Activated CD4-positive, alpha-beta T cell treated with anti-CD3 and anti-CD28 coated beads, Interleukin-2, amount 10 ng/mL, durations not matched to agents 7 days and 5 days (primary cell): ENCODE measurements at regions not wholly inside any gene's neighbourhood (a gene's known extent, or its start where the extent isn't known, plus 50 kb on each side); places are given as distances from the start of the nearest gene placed in this dataset.

Source experiments
- CTCF ChIA-PET: fragments of 350-600 bp; sonication (Branson Sonifier 250); formaldehyde crosslinking; loops from one replicate; lab custom pipeline; 2021; ENCODE audit warnings: antibody characterized with exemption; lab: Charles Lee
- POLR2A ChIA-PET: fragments of 350-600 bp; sonication (Branson Sonifier 250); formaldehyde crosslinking; loops from one replicate; lab custom pipeline; 2021; ENCODE audit warnings: antibody characterized with exemption; lab: Charles Lee
- DNase-seq: peaks from one replicate; pipeline ENCODE4 v3.0.0-alpha.2; 2020
- H3K27ac Mint-ChIP-seq: one replicate; pipeline ENCODE4 v1.8.0; 2021; ENCODE audit warnings: mild to moderate bottlenecking, moderate library complexity, mixed read lengths
- H3K27me3 Mint-ChIP-seq: one replicate; pipeline ENCODE4 v1.8.0; 2021; ENCODE audit warnings: mixed read lengths
- H3K36me3 Mint-ChIP-seq: one replicate; pipeline ENCODE4 v1.8.0; 2021; ENCODE audit warnings: low read depth, mixed read lengths
- H3K4me1 Mint-ChIP-seq: one replicate; pipeline ENCODE4 v1.8.0; 2021; ENCODE audit warnings: mixed read lengths
- H3K4me3 Mint-ChIP-seq: one replicate; pipeline ENCODE4 v1.8.0; 2021; ENCODE audit warnings: mild to moderate bottlenecking, moderate library complexity, mixed read lengths
- H3K9me3 Mint-ChIP-seq: one replicate; pipeline ENCODE4 v1.8.0; 2021; ENCODE audit warnings: mixed read lengths

DNA sequence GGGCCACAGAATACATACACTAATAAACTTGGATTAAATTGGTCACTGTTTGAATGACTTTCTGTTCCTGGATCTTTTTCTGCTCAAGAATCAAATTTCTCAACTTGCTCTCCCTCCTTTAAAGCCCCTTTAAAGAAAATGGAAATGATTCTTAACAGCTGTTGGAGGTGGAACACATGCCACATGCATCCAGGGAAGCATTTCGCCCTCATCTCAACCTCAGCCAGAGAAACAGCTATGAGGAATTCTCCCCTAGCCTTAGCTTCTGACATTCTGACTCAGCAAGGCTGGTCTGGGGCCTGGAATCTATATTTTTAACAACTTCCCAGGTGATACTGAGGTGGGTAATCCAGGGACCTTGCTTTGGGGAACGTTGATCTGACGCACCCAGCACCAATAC lies 263.4 kb upstream of the ECI2 start:
- H3K36me3 Mint-ChIP-seq: no peaks in the 10 kb centered on the region
- DNase-seq: no peak
- H3K27me3 Mint-ChIP-seq: peaks cover 10% of the 10 kb centered on the region
- CTCF ChIA-PET: no interaction called here
- H3K4me3 Mint-ChIP-seq: no peak overlapping the region
- no peak overlapping the region for H3K27ac Mint-ChIP-seq
- no peaks in the 10 kb centered on the region for H3K9me3 Mint-ChIP-seq
- POLR2A ChIA-PET: no interaction called here
- H3K4me1 Mint-ChIP-seq: no peaks in the 10 kb centered on the region

DNA sequence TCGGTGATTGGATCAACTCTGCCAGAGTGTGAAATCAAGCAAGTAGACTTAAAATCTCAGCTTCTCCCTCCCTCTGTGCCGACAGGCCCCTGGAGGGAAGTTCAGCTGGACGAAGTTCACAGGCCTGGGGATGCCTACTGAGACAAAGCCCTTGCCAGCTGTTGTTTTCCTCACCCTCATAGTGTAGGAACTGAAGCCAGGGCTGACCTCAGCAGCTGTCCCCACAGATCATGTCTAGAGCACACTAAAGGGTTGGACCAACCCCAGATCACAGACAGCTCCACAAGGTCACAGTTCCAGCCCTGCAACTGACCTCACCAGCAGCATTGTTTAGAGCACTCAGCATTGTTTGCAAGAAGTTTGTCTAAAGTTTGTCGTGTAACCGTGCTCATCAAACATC lies 261.9 kb upstream of the ECI2 start:
- POLR2A ChIA-PET: no interaction called here
- no peak overlapping the region for H3K4me3 Mint-ChIP-seq
- H3K36me3 Mint-ChIP-seq: no peaks in the 10 kb centered on the region
- no peak for DNase-seq
- no peaks in the 10 kb centered on the region for H3K4me1 Mint-ChIP-seq
- CTCF ChIA-PET: no interaction called here
- no peaks in the 10 kb centered on the region for H3K9me3 Mint-ChIP-seq
- no peak overlapping the region for H3K27ac Mint-ChIP-seq
- H3K27me3 Mint-ChIP-seq: peaks cover 8% of the 10 kb centered on the region

DNA sequence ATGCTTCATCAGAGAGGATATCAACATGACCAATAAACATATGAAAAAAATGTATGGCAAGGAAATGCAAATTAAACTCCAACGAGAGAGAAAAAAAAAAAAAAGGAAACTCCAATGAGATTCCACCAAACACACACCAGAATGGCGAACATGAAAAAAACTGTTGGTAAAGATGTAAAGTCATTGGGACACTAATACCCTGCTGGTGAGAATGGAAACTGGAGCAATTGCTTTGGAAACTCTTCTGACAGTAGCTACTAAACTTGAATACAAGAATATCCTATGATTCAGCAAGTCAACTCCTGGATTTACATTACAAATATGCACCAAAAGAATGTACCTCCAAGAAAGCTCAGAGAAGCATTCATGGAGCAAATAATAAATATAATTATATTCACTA lies 260.7 kb upstream of the ECI2 start:
- DNase-seq: no peak
- Mint-ChIP-seq H3K4me3 (no peak overlapping the region), H3K27me3 (peaks cover 7% of the 10 kb centered on the region), H3K4me1 (no peaks in the 10 kb centered on the region), H3K27ac (no peak overlapping the region), H3K36me3 (no peaks in the 10 kb centered on the region), H3K9me3 (no peaks in the 10 kb centered on the region)
- CTCF ChIA-PET: no interaction called here
- POLR2A ChIA-PET: no interaction called here

DNA sequence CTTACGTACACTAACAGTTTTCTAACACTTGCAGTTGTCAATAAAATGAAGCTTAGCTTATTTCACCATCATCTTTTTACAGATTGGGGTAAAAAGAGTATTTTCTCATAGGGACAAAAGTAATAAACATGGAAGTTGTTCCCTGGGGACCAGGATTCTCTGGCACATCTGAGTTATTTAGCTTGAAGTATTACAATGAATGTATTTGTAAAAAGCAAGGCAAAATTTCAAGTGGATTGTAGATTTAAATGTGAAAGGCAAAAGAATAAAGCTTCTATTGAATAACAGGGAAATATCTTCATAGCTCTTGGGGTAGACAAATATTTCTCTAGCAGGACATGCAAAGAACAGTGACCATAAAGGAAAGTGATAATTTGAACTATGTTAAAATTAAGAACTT lies 260.0 kb upstream of the ECI2 start:
- H3K27ac Mint-ChIP-seq: no peak overlapping the region
- no peaks in the 10 kb centered on the region for H3K36me3 Mint-ChIP-seq
- no peak for DNase-seq
- H3K4me1 Mint-ChIP-seq: no peaks in the 10 kb centered on the region
- CTCF ChIA-PET: no interaction called here
- H3K4me3 Mint-ChIP-seq: no peak overlapping the region
- H3K27me3 Mint-ChIP-seq: peaks cover 7% of the 10 kb centered on the region
- no peaks in the 10 kb centered on the region for H3K9me3 Mint-ChIP-seq
- POLR2A ChIA-PET: no interaction called here

DNA sequence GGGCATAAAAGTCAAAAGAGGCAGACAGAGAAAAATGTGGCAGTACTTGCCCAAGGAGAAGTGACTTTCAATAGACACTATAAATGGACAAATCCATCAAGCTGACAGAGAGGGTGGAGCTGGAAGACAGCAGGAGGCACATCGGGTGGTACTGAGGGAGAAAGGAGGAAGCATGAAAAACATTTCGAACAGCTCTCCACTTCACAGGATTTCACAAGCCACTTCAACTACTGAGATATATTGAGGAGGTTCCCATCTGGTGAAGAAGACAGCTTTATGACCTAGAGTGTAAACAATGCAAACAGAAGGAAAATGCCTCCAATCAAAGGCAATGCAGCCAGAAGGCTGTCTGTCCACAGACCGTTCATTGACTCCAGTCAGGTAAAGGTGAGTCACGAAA lies 259.4 kb upstream of the ECI2 start:
- H3K9me3 Mint-ChIP-seq: no peaks in the 10 kb centered on the region
- H3K4me1 Mint-ChIP-seq: no peaks in the 10 kb centered on the region
- DNase-seq: no peak
- no peaks in the 10 kb centered on the region for H3K36me3 Mint-ChIP-seq
- H3K27me3 Mint-ChIP-seq: peaks cover 7% of the 10 kb centered on the region
- H3K4me3 Mint-ChIP-seq: no peak overlapping the region
- POLR2A ChIA-PET: no interaction called here
- no peak overlapping the region for H3K27ac Mint-ChIP-seq
- CTCF ChIA-PET: interaction anchor here (1.1 kb wide), 1 partner anchor 22 kb away, joined by 3 read pairs; no protein-coding TSS in a partner anchor

DNA sequence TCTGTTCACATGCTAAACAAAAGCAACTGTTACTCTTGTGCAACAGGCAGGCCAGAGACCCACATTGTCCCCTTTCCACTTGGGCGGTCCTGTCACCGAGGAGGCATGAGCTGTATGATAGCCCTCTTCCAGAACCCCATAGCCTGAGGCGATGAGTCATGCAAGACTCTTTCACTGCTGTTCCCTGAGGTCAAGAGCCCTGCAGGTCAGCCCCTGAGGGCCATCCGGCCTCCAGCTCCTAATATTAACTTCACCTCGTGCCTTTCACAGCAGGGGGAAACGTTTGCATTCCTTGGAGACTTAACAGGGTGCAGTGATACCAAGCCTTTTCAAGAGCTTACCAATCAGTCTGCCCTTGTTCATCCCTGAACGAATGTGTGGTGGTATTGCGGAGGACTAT lies 253.3 kb upstream of the ECI2 start:
- POLR2A ChIA-PET: no interaction called here
- DNase-seq: no peak
- Mint-ChIP-seq H3K4me3 (no peak overlapping the region), H3K4me1 (no peaks in the 10 kb centered on the region), H3K27me3 (no peaks in the 10 kb centered on the region), H3K9me3 (peaks cover 10% of the 10 kb centered on the region), H3K36me3 (peaks cover 1% of the 10 kb centered on the region), H3K27ac (no peak overlapping the region)
- CTCF ChIA-PET: interaction anchor here (0.6 kb wide), 1 partner anchor 140 kb away, joined by 3 read pairs; no protein-coding TSS in a partner anchor

DNA sequence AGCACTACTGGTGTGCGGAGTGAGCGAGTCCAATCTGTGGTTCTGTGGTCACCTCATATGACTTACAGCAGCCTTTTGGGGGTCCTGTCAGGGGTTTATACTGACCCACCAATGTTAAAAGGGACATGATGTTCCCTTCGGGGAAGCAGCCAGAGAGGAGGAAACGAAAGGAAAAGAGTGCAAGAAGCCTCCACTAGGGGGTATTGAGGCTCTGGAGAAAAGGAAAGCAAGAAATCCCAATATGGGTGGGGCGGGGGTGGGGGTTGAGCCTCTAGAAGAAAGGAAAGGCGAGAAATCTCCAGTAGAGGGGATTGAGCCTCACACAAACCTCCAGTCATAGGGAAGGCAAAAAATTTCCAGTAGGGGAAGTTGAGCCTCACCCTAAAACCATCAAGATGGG lies 249.3 kb upstream of the ECI2 start:
- no peak for DNase-seq
- Mint-ChIP-seq H3K36me3 (peaks cover 1% of the 10 kb centered on the region), H3K4me1 (no peaks in the 10 kb centered on the region), H3K27ac (no peak overlapping the region), H3K9me3 (peaks cover 17% of the 10 kb centered on the region), H3K27me3 (no peaks in the 10 kb centered on the region), H3K4me3 (no peak overlapping the region)
- POLR2A ChIA-PET: no interaction called here
- CTCF ChIA-PET: no interaction called here

DNA sequence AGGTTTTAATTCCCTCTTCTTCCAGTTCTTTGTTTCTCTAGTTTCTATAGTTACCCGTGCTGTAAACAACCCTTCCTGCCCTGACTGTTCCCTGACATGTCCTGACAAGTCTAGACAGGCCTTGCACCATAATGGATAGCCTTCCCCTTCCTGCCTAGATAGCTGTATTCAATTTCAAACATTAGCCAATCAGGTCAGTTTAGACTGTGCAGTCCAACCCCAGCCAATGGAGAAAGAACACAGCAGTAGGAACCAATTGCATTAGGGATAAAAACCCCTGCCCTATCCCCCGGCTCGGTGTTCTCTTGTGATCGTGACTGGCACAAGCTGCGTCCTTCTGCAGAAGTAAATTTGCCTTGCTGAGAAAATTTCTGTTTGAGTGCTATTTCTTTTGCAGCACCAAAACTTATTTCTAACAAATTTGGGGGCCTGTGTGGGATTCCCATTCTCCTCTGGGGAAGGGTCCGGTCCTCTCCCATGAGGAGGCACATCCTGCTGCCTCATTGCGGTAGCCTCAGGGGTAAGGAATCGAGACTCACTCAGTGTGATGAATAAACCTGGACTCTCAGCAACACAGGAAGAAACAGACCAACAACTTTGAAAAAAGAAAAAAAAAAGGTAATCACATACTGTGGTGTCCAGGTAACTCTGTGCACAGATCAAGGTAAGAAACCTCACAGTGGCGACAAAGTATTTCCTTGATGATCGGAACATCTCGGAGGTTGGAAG lies 248.7 kb upstream of the ECI2 start:
- POLR2A ChIA-PET: no interaction called here
- Mint-ChIP-seq H3K4me1 (no peaks in the 10 kb centered on the region), H3K4me3 (no peak overlapping the region), H3K9me3 (peaks cover 17% of the 10 kb centered on the region), H3K36me3 (peaks cover 1% of the 10 kb centered on the region), H3K27me3 (no peaks in the 10 kb centered on the region), H3K27ac (no peak overlapping the region)
- CTCF ChIA-PET: no interaction called here
- DNase-seq: no peak

DNA sequence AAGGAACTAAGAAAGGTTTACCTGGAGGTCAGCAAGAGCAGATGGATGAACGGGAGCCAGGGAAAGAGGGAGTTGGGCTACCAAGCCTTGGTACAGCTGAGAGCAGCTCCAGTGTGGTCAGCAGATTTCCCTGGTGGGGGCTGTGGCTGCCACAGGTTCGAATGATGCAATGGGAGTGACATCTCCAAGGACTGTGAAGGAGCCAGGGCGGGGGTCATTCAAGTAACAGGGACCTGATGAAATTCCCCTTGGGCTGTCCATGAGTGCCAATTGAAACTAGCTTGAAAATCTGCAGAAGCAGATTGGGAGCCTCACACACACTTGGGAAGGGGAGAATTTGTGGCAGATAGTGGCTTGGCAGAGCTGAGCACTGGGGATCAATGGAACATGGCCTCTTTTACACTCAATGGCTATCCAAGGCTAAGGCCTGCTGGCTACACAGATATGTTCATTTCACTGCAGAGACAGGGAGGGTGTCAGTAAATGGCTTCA lies 247.0 kb upstream of the ECI2 start:
- Mint-ChIP-seq H3K27ac (no peak overlapping the region), H3K4me1 (no peaks in the 10 kb centered on the region), H3K9me3 (peaks cover 17% of the 10 kb centered on the region), H3K27me3 (no peaks in the 10 kb centered on the region), H3K36me3 (peaks cover 1% of the 10 kb centered on the region), H3K4me3 (no peak overlapping the region)
- no peak for DNase-seq
- POLR2A ChIA-PET: no interaction called here
- CTCF ChIA-PET: no interaction called here

DNA sequence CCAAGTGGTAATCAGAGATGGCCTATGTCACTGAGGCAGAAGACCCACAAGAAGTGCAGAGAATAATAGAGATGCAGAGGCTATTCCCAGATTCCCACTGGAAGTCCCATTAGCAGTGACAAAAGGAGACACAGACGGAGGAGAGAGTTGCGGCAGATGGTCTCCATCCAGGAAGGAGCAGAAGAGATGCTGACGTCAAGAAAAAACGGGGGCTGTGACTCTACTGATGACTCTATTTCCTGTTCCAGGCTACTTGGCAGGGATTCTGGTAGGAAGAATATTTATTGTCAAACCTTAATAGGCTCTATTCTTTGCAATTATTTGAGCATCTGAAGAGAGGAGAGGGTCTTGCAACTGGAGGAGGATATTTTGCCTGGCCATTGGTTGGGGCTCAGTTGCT lies 246.0 kb upstream of the ECI2 start:
- no peak for DNase-seq
- Mint-ChIP-seq H3K9me3 (peaks cover 17% of the 10 kb centered on the region), H3K36me3 (peaks cover 1% of the 10 kb centered on the region), H3K4me3 (no peak overlapping the region), H3K27me3 (no peaks in the 10 kb centered on the region), H3K4me1 (no peaks in the 10 kb centered on the region), H3K27ac (no peak overlapping the region)
- CTCF ChIA-PET: no interaction called here
- POLR2A ChIA-PET: no interaction called here

DNA sequence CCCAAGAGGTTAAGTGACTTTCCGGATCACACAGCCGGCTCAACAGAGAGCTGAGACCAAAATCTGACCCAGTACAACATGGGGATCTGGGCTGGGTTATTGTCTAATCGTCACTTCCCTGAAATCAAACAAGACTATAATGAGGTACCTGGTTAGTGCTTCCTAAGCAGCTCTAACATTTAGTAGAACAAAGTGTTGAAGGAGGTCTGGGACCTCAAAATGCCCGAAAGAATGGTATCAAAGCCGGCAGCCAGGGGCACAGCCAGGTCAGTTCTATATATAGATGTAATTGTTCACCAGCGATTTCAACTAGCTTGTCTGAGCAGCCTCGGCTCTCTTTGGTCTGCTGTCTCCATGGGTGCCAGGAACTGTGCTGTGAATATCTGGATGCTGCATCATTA lies 245.5 kb upstream of the ECI2 start:
- CTCF ChIA-PET: no interaction called here
- POLR2A ChIA-PET: no interaction called here
- Mint-ChIP-seq H3K4me1 (no peaks in the 10 kb centered on the region), H3K36me3 (peaks cover 1% of the 10 kb centered on the region), H3K9me3 (peaks cover 17% of the 10 kb centered on the region), H3K27ac (no peak overlapping the region), H3K4me3 (no peak overlapping the region), H3K27me3 (no peaks in the 10 kb centered on the region)
- no peak for DNase-seq

DNA sequence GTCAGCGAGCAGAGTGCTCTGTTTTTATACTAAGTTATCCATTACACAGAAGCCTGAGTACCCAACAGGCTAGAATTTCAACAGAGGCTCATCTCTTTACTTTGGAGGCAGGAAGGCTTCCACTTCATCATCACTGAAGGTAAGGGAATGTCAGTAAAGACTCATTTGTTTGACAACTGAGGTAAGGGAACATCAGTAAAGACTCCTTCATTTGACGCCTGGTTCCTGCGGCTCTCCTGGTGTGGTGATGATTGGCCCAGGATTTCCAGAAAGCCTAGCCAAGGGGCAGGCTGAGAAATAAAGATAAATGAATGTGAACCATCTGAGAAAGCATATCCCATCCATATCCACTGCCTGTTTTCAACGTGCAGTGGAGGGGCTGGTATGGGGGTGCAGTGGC lies 244.6 kb upstream of the ECI2 start:
- Mint-ChIP-seq H3K9me3 (peaks cover 17% of the 10 kb centered on the region), H3K4me3 (no peak overlapping the region), H3K27me3 (no peaks in the 10 kb centered on the region), H3K27ac (no peak overlapping the region), H3K36me3 (peaks cover 1% of the 10 kb centered on the region), H3K4me1 (no peaks in the 10 kb centered on the region)
- ChIA-PET CTCF (no interaction called here), POLR2A (no interaction called here)
- no peak for DNase-seq

DNA sequence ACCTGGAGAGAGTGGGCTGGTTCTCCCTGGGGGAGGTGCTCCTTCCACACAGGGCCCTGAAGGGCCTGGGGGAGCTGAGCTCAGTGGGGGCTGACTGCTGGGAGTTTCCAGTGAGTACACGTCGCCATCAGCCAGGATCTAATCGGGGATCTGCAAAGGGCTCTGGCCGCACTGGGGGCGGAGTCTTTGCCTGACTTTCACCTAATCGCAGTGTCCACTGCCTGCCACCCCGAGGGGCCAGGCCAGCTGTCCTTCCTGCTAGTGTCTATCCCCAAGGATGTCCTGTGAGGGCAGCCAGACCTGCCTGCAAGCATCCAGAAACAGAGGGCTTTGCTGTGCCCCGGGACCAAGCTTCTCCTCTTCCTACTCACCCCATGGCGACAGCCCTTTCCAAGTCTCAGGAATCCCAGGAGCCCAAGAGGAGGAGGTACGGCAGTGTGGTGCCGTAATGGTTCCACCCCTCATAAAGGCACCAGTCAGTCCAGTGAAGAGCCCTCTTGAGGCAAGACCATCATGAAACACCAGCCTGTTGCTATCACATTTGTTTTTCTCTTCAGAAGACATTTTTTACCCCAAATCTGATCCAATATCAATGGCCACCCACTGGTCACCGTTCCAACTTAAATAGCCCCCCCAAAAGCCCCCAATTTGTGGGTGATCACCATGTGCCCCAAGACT lies 243.1 kb upstream of the ECI2 start:
- no peak overlapping the region for H3K4me3 Mint-ChIP-seq
- ChIA-PET POLR2A (no interaction called here), CTCF (interaction anchor here (0.7 kb wide), 1 partner anchor 12 kb away, joined by 4 read pairs; no protein-coding TSS in a partner anchor)
- peaks cover 8% of the 10 kb centered on the region for H3K9me3 Mint-ChIP-seq
- no peaks in the 10 kb centered on the region for H3K36me3 Mint-ChIP-seq
- no peak for DNase-seq
- H3K4me1 Mint-ChIP-seq: no peaks in the 10 kb centered on the region
- H3K27me3 Mint-ChIP-seq: no peaks in the 10 kb centered on the region
- no peak overlapping the region for H3K27ac Mint-ChIP-seq
